CD1c-positive myeloid dendritic cell (primary cell): ENCODE measurements at regions not wholly inside any gene's neighbourhood (a gene's known extent, or its start where the extent isn't known, plus 50 kb on each side); places are given as distances from the start of the nearest gene placed in this dataset.

Source experiments
- DNase-seq: peaks from one replicate; pipeline ENCODE4 v3.0.0-alpha.2; 2016; ENCODE audit errors: extremely low spot score

DNA sequence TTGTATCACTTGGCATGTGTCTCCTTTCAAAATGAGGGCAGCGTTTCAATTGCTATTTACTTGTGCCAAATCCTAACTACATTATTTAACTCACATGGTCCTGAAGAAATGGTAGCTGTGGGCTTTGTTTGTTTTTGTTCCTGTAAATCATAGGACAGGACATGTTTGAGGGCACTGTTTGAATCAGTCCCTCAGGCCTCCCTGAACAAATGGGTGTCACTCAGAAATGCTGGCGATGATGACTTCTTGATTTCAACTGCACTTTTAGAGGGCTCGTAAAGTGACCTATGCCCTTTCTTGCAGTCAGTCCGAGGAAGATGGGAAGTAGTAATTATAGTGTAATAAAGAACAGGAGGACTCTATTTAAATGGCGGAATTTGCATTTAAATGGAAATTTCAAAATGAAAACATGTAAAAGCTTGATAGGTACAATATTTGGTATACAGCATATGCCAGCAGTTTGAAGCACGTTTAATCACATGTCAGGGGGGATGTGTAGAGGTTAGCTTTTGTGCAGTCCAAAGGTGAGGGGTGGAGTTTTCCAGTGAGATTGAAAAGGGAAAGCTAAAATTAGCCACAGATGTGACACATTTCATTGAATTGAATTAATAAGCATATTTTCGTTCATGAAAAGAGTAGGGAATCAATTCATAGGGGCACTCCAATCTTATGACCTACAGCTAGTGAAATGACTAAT is 1958.7 kb upstream of the IGFBP7 start:
- no peak for DNase-seq

DNA sequence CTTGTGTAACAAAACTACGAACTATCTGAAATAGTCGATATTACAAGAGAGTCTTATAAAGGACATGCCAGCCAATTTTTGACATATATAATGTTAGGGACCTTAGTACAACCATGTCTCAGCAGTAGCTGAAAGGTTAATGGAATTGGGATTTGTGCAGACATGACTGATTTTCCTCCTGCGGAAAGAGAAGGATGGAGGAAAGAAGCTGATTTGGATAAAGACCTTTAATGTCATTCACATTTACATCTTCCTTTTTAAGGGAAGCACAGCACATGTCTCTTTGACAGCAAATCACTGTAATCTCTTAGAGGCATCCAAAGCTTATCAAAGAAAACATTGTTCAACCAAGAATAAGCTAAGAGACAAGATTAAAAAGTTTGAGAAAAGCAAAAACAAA is 1976.2 kb upstream of the IGFBP7 start:
- no peak for DNase-seq

DNA sequence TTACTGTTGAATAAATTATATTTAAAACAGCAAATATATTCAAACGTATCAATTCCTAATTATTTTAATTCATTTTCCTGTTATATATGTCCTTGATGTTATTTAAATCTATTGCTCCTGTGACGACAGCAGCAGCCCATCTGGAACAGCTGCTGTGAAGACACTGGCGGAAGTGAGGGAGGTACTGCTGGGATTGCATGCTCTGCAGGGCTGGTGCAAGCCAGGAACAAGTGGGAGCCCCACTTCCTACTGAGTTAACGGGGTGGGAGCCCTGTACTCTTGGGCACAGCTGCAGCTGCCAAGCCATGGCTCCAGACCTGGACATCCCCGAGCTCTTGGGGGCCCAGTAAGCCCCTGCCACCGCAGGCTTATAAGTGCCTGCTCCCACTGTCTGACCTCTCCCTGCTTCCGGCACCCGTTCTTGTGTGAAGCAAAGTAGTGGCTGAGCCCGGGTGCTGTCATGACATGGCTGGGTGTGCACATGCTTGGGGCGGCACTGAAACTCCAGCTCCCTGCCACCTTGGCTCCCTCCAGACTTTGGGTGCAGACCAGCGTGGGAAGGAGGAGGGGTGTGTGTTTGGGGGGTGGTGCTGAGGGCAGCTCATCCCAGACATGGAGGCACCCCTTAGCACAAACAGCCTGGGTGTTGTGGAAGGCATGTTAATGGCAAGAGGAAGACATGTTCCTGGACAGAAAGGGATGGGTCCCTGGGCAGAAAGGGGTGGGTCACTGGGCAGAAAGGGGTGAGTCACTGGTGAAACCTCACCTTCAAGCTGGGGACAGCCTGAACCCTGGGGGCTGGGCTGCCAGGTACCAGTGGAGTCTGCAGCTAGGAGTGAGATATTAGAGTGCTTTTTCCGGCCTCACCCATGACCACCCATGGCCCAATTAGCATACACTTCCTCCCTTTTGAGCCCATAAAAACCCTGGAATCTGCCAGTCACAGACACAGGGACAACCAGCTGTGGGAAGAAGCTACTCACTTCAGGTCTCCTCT is 1981.3 kb upstream of the IGFBP7 start:
- DNase-seq, result no peak

DNA sequence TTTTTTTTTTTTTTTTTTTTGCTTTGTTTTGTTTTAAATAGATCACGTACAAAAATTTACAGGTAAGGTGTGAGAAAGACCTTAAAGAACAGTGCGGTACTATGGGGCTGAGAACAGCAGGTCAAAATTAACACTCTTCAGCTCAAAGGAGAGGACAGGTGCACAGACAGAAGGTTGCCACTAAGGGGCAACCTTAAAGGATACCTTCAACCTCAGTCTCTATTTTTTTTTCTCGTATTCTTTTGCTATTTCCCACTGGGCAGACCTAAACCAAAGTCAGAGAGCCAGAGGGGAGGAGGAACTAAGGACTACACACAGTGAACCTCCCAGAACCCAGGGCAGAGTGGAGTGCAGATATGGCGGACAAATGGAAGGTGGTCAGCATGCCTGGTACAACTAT is 1984.3 kb upstream of the IGFBP7 start:
- no peak for DNase-seq

DNA sequence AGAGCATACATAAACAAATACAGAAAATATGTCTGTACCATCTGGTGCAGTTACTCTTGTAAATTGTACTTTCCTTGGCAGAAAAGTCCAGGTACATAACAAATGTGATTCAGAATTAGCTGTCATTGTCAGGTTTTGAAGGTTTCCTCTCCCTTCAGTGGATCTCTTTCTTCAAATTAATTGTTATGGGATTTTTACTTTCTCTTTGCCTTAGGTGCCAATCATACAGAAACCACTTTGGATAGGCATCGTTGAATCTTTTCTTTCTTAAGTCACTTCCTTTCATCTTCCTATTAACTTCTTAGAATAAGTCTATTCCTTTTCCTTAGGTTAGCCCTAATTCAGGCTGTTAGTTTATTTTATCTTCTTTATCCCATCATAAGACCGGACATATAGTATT is 1992.1 kb upstream of the IGFBP7 start:
- DNase-seq, result no peak

DNA sequence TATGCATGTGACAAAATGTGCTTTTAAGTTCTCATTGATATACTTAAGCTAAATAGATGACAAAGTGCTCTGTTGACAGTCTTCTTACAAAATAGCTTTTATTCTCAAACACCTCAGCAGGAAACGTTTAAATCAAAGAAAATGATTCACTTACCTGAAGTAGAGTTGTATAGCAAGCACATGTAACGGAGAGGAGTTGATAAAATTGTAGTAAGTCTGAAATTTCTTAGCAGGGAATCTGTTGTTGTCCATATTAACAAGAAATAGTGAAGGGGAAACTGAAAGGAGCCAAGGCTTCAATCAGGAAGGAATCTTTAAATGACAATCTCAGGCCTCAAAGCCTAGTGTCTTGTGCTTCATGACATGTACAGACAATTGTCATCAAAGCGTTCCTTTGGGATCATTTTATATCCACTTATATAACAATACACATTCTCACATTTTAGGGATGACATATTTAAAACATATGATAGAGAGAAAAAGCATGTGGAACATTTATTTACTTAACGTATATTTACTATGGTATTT is 2010.2 kb upstream of the IGFBP7 start:
- no peak for DNase-seq

DNA sequence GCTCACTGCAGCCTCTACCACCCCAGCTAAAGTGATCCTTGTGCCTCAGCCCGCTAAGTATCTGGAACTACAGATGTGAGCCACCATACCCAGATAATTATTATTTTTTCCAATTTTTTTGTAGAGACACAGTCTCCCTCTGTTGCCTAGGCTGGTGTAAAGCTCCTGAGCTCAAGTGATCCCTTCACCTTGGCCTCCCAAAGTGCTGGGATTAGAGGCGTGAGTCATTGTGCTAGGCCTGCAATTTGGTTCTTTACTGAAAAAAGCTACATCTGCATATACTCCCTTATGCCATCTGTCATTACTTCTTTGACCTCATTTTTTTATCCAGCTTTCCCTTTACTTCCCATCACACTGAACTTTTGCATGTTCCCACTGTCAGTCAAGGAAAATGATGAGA is 2012.4 kb upstream of the IGFBP7 start:
- no peak for DNase-seq

DNA sequence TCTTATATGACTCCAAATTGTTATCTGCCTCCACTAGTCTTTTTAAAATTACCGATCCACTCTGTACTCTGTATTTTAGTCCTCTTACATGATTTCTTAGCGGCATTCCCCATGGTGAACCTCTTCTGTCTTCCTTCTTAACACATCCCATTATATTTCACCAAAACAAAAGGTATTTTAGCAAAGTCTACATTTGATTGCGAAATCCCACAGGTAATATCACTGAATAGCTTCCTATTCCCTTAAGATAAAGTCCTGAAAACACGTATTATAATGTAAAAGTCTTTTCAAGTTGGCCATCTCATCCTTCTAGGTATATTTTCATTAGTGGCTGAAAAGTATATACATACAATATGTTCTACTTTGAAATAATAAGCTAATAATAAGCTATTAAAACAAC is 2016.0 kb upstream of the IGFBP7 start:
- DNase-seq, result no peak

DNA sequence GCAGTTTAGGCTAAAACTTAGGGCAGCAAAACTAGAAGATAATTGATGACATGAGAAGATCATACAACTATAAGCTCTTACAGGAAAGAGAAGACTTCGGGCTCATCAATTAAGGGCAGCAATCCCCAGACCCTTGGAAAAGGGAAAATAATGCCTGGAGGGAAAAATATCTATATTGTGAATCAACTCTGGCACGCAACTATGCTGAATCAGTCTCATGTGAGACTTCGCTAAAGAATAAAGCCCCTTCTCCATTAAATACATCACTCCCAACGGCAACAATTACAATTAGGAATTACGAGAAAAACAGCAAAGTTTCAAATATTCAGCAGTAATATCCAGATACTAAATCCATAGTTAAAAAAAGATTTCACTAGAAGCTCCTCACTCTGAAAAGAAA is 2016.8 kb upstream of the IGFBP7 start:
- no peak for DNase-seq

DNA sequence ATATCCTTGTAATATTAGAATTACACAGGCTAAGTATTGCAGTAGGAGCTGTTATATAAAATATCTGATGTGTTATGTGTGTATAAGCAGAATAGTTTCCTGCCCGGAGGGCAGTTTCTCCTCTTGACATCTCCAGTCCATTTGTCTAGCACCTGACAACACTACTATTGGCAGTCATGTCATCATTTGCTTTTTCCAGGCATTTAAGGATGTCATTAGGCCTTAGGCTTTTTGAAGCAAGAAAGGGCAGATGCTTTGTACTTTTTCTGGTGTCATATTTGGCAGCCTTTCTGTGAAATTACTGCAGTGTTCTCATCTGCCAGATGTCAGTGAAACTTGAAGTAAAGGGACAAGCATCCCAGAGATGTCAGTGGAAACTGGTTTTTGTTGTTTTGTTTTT is 2017.6 kb upstream of the IGFBP7 start:
- DNase-seq, result no peak

DNA sequence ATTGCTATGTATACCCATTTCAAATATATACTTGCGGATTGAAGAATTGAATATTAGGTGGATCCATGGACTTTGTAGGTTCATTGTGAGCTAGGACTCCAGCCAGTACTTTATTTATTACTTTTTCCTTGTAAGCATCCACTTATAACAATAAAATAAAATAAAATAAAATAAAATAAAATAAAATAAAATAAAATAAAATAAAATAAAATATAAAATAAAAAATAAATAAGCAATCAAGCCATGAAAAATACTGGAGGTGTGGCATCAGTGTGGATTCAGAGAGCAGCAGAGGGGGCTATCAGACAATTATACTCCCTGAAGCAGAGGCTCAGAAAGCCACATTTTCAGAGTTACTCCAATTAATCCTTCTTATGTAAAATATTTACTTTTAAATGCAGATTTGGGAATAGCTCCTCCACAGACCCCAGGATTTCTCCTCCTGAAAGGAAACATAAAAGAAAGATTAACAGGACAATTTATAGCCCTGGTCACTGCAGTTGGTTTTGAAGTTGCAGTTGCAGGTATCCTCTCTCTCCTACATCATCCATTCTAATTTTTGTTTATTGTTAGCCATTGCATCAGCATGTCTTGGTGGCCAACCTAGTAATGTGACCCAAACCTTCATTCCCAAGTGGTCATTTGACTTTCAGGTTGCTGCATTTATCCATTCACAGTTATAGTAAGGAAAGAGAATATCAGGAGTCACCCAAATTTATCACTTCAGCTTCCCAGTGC is 2025.2 kb upstream of the IGFBP7 start:
- no peak for DNase-seq

DNA sequence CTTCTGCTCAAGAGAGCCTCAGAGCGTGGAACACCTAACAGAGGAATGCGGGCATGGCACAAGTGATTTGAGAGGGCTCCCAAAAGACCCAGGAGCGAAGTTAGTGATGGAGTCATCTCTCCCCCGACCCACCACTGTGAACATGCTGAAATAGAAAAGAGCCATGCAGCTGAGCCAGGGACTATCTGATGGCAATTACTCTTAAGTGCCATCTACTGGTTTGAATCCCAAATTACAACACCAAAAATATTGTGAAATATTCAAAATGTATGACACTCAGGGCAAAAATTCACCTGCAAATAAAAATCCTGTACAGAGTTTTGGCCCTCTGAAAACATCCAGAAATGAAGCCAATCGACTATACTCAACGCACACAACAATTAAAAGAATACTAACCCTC is 2038.9 kb upstream of the ADGRL3 start:
- DNase-seq, result no peak

DNA sequence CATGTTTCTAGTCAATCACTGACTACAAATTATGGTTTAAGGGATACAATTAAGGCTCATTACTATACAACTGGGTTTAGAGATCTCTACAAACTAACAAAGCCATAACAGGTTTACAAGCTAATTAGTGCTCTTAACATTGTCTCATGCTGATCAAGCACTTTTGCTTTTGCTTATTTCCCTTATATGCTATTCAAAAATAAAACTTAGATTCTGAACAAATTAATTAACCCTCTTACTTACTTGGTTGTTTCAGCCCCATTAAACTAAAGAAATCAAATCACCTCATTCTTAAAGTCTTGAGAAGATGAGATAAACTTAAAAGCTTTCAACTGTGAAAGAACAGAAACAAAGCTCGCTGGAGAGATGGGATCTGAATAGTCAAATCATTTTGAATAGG is 2024.5 kb upstream of the ADGRL3 start:
- no peak for DNase-seq

DNA sequence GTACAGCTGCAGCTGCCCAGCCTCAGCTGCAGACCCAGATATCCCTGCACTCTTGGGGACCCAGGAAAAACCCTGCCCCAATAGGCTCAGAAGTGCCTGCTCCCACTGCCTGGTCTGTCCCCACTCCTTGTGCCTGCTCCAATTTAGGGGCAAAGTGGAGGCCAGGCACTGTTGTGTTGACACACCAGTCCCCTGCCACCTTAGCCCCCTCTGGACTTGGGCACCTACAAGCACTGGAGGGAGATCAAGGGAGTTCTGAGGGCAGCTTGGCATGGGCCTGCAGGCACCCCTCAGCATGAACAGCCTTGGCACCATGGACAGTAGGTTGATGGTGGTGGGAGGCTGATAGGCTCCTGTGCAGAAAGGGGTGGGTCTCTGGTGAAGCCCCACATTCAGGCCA is 2020.8 kb upstream of the ADGRL3 start:
- no peak for DNase-seq

DNA sequence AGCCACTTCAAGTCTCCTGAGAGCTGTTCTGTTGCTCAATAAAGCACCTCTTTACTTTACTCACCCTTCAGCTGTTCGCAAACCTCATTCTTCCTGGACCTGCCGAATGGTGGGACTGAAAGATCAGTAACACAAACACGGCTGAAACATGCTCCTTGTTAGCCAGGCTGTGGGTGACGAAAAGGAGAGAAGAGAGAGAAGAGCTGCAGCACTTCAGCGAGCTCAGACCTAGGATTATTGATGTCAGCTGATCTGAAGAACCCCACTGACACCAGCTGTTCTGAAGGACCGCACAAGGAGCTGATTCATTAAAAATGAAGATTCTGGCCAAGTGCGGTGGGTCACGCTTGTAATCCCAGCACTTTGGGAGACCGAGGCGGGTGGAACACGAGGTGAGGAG is 2020.0 kb upstream of the ADGRL3 start:
- no peak for DNase-seq

DNA sequence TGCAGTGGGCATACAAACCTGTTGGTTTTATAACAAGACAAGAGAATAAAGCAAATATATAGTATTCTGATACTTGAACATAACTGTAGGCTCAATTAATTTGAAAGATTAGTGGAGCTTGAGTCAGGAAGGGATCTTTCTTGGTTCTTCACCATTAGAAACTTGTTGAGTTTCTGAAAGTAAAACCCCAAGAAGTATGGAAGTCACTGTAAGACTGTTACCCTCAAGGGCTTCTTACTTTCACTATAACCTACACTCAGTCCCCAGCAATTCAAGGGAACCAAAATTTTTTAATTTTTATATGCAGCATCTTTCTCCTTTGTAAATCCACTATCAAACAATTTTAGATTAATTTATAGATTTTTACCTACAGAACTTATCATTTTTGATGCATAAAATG is 2019.2 kb upstream of the ADGRL3 start:
- DNase-seq, result no peak

DNA sequence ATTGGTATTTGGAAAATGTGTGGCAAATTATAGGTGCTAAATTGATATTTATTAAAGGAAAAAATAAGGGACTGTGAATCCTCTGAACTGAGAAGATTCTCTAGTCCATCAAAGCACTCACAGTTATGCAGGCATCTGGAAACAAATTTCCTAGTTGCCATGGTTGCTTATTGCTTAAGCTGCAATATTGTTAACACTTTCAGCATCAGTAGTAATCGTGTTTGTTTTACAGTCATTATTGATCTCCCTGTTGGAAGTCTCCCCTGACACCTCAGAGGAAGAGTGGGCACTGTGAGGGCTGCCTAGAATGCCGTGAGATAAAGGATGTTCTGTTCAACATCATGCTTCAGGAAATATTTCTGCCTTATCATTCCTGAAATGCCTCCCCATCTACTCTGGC is 2004.3 kb upstream of the ADGRL3 start:
- DNase-seq, result no peak

DNA sequence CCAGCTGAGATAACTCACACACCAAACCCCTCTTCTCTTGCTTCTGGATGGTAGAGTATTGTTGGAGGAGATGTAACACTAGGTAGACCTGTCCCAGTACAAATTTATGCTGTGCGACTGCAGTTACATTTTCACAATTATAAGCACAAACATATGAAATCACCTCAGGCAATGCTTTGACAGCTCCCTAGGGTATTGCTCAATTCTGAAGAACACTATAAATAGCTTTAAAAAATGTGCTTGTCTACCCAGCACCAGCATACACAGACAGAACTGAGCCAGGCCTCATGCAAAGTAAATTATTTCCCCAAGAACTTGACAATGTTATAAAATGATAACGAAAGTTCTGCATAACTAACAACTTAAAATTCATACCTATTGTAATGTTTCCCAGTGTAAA is 1999.1 kb upstream of the ADGRL3 start:
- no peak for DNase-seq

DNA sequence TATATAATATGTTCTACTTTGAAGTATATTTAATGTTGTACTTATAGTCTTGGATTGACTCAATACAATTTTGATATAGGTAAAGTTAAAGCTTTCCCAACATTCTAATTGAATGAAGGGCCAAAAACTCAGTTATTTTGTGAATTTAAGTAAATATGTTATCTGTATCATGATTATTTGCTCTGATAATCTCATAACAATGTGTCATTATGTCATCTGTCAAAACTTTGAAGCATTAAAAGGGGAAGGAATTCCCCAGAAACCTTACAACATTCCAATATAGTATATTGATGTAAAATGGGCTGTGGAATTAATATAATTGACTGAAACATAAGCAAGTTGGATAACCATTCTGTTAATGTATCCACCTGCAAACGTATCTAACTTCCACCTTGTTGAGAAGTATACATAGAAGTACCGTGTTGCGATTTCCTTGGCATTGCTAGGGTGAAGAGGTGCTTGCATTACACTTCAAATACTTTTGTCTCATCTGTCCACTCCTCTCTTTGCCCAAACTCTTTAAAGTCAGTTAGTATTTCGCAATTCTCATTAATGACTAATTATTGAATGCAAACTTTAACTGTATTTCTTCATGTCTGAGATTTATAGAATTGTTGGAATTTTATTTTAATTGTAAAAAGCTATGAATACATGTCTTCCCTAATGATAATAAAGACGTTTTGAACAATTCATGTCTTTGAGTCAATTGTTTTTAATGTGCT is 1982.1 kb upstream of the ADGRL3 start:
- DNase-seq, result no peak

DNA sequence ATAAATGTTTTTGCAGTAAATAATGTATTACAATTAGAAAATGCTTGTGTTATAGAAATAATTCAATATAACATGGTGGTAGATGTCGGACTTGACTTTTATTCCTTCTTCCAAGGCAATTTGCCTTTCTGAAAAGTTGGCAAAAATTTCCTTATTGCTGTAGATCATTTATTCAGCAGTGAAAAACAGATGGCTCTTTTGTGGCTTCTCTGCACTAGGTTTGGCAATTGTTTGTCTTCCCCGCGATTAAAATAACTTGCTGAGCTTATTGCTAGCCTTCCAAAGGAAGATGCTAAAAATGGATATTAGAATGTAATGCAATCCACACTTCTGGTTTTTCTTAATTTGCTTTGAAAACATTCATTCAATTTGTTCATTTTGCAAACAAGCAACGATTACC is 1977.9 kb upstream of the ADGRL3 start:
- no peak for DNase-seq

DNA sequence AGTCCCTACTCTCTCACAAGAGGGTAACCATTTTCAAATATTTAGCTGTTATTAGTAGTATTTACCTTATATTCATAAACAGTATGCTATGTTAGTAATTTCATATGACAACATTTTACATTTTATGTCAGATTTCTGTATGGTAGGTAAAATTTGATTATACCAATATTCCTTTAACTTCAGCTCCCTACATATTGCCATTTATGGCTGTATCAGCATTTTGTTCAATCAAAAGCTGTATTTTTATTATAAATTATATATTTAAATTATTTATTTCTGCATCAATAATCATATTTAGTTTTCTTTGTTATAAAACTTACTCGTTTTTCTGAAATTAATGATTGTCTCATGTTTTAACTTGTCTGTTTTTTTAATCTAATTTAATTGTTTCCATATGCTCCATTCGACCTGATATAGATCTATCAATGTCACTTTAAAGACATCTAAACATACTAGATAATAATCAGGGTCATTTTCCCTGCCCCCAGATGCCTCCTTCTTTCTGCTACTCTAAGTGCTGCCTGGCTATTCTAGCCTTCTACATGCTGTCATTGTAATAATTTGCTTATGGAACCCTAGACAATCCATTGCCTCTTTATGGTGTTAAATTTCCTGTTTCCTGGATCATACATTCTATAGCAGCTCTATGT is 1976.7 kb upstream of the ADGRL3 start:
- DNase-seq, result no peak
